ENCODE measurements at regions not wholly inside any gene's neighbourhood (a gene's known extent, or its start where the extent isn't known, plus 50 kb on each side); places are given as distances from the start of the nearest gene placed in this dataset.

DNA sequence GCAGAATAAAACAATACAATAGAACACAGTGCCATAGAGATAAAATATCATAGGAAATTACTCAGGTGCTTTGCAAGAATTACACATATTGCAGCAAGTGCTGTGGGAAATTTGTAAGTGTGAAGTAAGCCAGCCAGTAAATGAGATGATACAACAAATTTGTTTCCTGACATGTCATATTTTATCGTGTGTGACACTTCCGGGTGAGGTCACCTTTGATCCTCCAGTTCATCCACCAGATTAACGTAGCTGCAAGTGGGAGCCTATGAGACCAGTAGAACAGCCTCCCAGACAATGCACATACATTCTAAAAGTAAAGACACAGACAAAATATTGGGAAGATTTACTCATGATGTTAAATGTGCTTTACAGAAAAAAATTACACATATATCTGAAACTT is 72.2 kb downstream of the PRDM9 start:
- DNase-seq, result no peak

DNA sequence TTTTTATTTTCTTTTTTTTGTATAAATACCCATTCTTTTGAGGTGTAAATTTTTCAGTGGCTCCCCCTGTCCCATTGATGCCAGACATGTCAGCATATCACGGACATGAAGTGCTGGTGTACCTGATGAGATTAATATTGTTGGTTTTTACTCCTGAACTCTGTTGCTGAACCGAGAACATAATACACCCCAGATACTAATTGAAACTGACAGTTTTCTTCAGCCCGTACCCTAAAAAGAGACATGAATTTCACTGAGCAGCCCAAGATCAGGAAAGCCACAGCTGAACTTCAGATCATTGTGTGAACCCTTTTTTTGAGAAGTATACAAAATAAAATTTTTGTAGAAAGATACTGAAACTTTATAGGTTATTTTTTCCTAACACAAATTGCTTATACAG is 75.7 kb downstream of the PRDM9 start:
- DNase-seq, result no peak

DNA sequence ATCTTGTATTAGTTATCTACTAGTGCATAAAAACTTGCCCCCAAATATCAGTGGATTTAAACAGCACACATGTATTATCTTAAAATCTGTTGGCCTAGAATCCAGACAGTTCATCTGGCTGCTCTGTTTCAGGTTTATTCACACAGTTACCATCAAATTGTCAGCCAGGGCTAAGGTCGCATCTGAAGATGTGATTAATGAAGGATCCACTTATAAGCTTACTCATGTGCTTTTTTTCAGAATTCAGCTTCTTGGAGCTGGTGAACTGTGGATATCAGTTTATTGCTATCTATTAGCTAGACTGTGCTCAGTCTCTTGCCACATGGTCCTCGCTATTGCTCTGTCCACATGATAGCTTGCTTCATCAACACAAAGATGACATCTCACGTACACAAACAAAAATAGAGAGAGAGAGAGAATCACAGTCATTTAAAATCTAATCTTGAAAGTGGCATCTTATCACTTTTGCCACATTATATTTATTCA is 81.5 kb downstream of the PRDM9 start:
- DNase-seq, result no peak

- no peak for DNase-seq
These were observed 83.8 kb downstream of the PRDM9 start for GRCh38 chr5:23591250-23591649.

DNA sequence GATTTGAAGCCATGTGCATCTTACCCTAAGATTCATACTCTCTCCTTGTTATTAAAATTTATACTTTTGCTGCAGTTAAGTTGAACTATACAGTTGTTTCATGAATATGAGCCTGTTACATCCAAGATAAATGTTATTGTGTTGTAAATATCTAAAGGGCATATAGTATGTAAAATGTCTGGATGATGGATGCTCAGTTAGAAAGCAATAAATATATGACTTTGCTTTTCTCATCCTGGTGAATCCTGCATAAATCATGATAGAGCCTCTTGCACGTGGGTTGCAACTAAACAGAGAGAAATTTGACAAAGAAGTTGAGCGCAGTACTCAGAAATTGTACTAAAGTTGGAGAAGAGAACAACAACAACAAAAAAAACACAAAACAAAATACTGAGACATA is 99.5 kb downstream of the PRDM9 start:
- no peak for DNase-seq

- no peak for DNase-seq
These were observed 105.3 kb downstream of the PRDM9 start for GRCh38 chr5:23612701-23613100.

DNA sequence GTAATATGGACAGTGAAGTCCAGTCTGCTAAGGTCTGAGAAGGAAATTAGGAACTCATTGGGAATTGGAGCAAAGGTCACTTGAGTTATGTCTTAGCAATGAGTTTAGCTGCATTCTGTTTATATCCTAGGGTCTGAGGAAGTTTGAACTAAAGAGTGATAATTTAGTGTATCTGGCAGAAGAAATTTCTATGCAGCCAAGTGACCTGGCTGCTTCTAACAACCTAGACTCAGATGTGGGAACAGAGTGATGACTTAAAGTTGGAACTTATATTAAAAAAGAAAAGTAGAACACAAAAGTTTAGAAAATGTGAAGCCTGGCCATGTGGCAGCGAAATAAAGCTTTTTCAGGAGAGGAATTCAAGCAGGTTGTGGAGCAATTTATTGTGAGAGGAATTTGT is 106.2 kb downstream of the PRDM9 start:
- DNase-seq, result no peak

GRCh38 chr5:23614422-23614821 is 107.0 kb downstream of the PRDM9 start:
- no peak for DNase-seq

DNA sequence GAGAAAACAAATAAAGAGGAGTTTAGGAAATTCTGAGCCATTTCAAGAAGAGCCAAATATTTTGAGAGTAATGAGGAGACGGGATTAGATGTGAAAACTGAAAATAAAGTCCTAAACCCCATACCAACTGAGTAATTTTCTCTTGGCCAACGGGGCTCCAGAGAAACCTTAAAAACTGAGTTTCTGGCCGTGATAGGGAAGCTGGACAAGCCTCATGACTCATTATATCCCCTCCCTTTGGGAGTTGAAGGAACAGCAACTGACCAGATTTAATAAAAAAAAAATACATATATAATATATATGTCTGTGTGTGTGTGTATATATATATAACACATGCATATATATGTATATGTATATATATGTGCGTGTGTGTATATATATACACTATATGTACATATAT is 119.6 kb downstream of the PRDM9 start:
- DNase-seq, result no peak

GRCh38 chr5:23627976-23628375 is 120.6 kb downstream of the PRDM9 start:
- DNase-seq, result no peak

GRCh38 chr5:23629396-23629795 is 122.0 kb downstream of the PRDM9 start:
- no peak for DNase-seq

GRCh38 chr5:23631302-23632045 is 124.1 kb downstream of the PRDM9 start:
- DNase-seq, result no peak

DNA sequence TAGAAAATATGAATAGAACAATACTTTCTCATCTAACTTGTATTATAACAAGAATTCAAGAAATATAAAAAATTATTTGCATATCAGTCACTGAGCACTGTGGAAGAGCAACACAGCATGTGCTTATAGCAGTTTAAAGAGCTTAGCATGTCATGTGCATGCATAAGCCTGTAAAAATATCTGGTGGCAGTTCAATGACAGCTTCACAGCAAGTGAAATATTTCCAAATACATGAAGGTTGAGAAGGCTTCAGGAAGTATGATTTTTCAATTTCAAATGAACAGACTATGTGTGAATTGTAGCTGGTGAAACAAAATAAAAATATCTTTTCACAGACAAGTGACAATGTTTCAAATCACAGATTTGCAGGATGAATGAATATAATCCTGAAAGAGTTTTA is 128.5 kb downstream of the PRDM9 start:
- no peak for DNase-seq

DNA sequence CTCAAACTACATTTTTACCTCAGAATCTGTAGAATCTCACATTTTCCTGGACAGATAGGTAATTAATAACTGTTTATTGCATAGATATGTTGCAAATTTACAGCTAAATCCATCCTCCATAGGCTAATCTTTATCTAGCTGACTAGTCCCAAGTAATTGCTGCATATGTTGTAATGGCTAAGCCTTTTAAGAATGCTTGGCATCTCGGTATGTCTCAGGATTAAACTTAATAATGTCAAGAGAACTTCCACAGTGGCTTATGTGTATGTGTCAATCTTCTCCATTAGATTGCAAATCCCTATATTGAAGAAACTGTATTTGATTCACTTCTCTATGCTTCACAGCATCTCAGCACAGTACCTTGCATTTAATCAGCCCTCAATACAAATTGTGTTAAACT is 131.9 kb downstream of the PRDM9 start:
- DNase-seq, result no peak

- DNase-seq, result no peak
These were observed 141.2 kb downstream of the PRDM9 start for GRCh38 chr5:23648656-23649055.

DNA sequence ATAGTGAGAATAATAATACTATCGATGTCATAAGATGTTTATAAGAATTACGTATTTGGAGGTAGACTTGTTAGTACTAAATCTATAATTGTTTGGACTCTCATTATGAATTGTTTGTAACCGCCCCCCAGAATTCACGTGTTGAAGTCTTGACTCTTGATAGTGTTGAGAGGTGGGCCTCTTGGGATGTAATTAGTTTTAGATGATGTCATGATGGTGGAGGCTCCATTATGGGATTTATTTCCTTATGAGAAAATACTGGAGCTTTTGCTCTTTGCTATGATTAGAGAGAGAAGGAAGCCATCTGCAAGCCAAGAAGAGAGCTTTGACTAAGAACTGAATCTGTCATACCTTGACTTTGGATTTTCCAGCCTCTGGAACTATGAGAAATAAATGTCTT is 142.2 kb downstream of the PRDM9 start:
- no peak for DNase-seq

DNA sequence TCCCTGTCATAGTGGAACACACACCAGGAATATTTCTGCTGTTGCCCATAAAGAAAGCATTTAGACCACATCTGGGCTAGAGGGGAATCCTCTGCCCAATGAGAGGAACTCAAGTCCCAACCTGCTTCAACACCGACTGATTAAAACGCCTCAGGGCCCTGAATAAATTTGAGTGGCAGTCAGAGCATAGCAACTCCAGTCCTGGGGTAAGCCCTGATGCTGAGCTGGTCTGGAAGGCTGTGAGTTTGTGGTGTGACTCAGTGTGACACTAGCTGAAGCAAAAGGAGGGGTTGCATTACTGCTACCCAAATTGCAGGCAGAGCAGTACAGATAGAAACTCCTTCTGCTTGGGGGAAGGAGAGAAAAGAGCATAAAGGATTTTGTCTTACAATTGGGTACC is 148.3 kb downstream of the PRDM9 start:
- DNase-seq, result no peak

DNA sequence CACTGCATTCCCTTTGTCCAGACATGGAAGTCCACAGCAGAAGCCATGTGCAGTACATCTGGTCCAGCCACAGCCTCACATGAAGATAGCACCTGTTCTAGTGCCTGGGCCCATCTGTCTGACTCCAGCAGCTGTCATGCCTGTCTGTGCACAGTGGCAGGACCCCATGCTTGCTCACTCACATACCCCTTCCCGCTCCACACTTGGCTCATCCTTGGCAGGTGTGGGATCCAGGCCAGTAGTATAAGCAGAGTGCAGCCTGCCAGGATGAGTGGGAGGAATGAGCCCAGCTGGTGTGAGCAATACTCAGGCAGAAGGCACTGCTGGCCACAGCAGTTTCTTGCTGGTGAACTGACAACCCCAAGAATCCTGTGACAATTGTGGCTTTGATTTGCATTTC is 168.0 kb downstream of the PRDM9 start:
- no peak for DNase-seq

GRCh38 chr5:23677996-23678395 is 170.6 kb downstream of the PRDM9 start:
- DNase-seq, result no peak

GRCh38 chr5:23684103-23684502 is 176.7 kb downstream of the PRDM9 start:
- no peak for DNase-seq

- DNase-seq, result no peak
These were observed 196.8 kb downstream of the PRDM9 start for GRCh38 chr5:23703940-23704855.

DNA sequence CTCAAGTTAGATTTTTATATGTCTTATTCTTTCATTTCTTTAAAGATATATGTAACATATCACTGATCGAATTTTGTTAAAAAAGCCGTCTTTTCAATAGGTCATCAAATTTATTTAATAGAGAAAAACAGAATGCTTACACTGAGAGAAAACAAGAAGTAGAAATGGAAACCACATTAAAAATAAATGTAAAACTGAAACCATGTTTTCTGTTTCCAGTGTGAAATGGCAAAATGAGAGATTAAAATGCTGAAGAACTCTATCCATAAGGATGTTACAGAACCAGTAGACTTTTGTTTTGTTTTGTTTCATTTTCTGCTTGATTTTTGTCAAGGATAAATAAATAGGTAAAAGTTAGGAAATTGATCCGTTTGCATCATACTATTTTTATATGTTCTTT is 210.1 kb downstream of the PRDM9 start:
- DNase-seq, result no peak

- DNase-seq, result no peak
These were observed 211.2 kb downstream of the PRDM9 start for GRCh38 chr5:23718564-23718963.

DNA sequence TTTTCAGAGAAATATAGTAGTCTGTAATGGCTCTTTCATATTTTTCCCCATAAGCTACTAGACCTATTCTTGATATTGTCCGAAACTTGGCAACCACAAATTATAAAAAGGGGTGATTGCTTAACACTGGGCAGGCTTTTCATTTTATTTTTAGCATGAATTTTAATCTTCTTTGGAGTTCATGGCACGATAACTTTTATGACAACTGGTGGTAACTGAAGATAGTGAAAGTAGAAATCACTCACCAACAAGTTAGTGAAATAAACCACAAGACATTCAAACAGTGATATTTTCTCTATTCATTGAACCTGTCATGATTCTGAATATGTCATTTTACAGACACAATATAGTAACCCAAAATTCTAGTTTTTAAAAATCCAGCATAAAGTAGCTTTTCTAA is 213.9 kb downstream of the PRDM9 start:
- no peak for DNase-seq
